ENCODE measurements at regions not wholly inside any gene's neighbourhood (a gene's known extent, or its start where the extent isn't known, plus 50 kb on each side); places are given as distances from the start of the nearest gene placed in this dataset.
"Not testable (repeated sequence)": the region's sequence is repeated elsewhere in the genome, so short reads cannot be mapped to it uniquely, and the experiment has no call there.

DNA sequence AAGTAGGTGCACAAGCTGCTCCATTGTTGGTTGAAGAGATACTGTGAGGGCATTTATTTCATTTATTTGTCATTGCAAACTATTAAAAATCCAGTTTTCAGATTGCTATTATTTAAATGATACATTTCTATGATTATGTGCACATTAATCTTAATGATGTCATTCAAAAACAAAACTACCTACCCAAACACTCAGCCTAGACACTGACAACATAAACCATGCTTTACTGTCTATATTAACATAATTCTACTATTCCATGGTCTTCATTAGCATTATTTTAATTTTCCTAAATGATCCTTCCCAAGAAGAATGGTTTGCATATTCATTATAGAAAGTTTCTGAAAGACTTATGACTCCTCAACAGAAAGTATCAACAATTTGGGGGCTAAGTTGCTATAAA lies 813.0 kb upstream of the SLITRK5 start:
- DNase-seq (ENCODE audit: low spot score), result no peak

DNA sequence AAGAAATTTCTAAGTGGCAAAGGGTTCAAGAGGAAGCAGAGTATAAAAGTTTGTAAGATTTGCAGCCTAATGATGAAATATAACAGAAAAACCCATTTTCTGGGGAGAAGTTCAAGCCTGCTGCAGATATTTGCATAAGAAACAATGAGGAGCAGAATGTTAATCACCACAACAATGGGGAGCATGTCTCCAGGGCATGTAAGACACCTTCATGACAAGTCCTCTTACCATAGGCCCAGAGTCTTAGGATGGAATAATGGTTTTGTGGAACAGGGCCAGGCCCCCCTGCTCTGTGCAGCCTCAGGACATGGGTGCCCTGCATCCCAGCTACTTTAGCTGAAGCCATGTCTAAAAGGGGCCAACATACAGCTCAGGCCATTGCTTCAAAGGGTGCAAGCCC lies 809.0 kb upstream of the SLITRK5 start:
- no peak for DNase-seq (ENCODE audit: low spot score)

DNA sequence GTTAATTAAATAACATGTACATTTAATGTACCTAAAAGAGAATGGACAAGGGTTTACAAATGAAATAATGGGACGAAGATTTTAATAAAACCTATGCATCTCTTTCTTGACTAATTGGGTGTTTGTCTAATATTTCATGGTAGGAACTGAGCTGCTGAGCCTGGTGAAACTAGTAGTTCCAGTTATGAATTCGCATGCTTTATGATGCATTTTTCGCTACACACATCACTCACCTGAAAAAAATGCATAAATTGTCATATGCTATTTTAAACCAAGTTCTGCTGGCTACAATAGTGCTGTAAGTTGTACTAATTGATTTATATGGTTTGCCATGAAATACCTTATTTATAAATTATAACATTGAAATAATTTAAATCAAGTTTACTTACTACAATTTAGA lies 806.8 kb upstream of the SLITRK5 start:
- no peak for DNase-seq (ENCODE audit: low spot score)

DNA sequence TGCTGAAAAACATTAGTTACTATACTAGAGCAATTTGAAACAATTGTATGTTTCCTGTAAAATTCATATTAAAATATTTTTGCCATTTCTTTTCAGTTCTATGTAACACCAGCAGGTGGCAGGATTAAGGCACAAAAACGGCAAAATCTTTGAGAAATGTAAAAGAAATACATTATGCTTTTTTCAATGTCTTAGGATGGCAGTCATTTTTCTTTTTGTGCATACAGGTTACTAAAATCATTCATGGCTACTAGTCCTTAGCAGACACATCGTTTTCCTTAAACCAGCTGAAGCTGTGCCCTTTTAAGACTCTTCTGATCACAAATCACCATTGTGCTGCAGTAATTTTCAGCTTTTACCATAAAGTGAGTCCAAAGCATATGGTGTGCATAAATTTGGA lies 800.7 kb upstream of the SLITRK5 start:
- DNase-seq (ENCODE audit: low spot score), result no peak

DNA sequence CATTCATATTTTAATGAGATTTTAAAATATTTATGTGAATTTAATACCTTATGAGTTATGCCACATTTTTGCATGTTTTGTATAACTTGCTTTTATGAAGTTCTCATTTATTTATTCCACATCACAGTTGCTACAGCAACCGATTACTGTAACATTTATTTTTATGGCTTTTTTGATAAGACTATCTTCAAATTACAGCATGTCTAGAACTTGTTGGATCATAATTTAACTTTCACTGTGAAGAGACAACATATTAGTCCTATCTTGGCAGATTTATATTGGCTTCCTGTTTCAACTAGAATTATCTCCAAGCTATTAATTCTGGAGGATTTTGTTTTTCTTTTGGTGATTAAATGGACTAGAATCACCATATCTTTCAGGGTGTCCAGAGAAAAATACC lies 793.7 kb upstream of the SLITRK5 start:
- no peak for DNase-seq (ENCODE audit: low spot score)

DNA sequence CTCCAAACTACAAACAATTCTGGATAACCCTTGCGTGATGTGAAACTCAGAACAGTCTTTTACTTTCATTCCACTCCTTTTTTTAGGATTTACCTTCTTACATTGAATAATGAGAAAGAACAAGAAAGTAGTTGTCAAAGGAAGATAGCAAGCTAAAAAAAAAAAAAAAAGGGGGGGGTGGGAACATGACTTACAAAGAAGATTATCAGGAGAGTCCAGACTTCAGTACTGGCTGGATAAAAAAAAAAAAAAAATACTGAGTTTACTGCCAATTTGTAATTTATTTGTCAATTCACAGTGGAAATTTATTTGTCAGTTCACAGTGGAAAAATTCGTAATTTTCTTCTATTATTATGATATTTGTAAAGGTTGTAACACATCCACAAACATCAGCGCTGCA lies 792.4 kb upstream of the SLITRK5 start:
- no peak for DNase-seq (ENCODE audit: low spot score)

DNA sequence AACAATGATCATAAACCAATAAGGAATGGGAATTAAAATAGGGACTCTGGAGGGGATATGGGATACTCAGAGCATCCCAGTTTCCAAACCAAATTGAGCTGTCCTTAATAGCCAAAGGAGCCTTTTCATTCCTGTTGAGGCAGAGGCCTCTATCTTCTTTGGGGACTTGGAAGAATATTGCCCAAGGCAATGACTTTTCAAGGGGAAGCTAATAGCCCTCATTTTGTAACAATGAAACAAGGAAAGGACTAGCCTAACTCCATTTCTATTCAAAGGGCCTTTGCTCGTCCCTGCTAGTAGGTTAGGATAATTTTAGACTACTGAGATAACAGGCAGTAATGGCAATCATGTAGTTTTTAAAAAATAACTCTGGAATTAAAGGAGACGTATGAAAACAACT lies 789.8 kb upstream of the SLITRK5 start:
- no peak for DNase-seq (ENCODE audit: low spot score)

DNA sequence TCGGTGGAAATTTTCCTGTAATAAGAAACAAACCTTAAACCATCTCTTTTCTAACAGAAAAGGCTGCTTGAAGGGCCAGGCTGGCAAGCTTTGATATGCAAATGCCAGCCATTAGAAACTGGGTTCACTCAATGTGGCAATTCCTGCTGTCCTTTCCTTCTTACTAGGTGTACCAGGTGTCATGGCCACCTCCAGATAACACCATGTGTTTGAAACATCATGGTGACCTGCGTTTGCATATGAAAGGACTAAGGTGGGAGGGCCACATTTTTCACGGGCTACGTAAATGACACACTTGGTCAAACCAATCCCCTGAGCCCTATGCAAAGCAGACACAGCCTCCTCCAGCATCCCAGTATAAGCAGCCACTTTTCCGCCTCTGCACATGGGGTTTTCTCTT lies 789.1 kb upstream of the SLITRK5 start:
- no peak for DNase-seq (ENCODE audit: low spot score)

DNA sequence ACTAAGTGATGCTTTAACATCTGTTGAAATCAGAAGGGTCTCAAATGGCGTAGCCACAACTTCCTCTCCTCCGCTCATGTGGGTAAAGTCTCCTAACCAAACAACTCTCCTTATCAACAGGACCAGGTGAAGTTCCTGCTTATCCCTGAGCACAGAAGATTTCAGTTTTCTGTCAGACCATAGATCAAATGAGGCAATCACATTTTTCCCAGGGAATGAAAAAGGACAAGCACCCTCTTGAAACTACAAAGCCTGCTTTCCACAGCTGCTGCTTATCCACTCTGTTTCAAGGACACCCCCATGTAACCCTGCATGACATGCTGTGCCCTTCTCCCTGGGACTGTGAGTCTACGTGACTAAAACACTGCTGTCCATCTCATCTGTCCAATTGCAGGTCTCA lies 788.3 kb upstream of the SLITRK5 start:
- DNase-seq (ENCODE audit: low spot score), result no peak

DNA sequence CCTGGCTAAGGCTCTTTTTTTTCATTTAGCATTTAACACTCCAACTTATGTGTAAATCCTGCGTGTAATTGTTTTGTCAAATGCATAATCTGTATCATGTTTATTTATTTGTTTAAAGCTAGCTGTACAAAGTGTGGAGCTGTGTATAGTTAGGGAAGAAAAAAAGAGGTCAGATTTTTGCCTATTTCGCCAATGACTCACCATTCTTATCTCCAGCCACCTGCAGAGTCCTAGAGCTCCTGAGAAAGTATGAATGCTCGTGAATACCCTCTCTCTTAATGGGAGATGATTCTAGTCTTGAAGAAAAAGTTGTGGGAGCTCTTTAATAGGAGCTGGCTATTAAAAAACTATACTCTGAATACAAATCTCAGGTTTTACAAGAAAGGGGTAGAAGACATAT lies 778.8 kb upstream of the SLITRK5 start:
- no peak for DNase-seq (ENCODE audit: low spot score)

DNA sequence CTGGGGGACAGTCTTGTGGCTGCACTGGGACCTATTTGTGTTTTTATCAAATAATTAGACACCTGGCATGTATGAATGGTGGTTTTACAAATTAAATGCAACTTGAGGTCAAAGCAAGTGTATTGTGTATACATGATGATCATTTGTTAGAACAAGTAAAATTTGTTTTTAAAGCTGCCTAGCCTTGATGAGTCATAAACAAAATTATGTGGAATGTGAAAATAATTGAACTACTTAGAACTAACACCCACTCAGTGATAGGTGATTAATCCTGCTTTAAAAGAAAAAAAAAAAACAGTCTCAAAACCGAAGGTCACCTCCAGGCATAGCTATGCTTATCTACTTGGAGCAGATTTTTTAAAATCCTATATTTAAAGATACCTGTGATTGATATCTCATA lies 770.3 kb upstream of the SLITRK5 start:
- no peak for DNase-seq (ENCODE audit: low spot score)

DNA sequence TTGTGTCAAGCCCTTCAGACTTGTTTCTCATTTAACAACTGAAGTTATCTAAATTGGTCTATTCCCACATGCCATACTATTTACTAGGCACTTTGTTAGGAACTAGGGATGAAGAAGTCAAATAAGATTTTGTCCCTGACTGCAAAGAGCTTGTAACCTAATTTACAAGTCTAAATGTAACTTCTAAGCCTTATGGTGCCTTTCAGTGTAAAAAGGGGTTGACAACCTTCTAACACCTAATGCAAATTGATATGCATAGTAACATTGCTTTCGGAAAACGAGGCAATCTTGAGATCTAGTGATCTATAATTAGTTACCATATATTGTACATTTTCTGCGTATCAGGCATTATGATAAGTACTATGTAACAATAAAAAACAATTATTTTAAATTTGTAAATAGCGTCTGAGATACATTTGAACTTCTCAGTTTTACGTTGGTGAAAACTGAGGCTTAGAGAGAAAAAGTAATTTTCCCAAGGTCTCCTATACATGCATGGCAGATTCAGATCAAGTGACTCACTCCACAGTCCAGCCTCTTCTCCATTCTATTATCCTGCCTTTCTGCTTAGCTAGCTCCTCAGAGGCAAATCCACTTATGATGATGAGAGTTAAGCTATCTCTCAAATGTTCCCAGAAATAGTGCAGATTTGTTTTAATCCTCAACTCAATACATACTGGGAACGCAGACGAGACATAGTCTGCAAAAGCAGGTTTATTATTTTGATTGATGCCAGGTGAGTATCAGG lies 764.9 kb upstream of the SLITRK5 start:
- no peak for DNase-seq (ENCODE audit: low spot score)

DNA sequence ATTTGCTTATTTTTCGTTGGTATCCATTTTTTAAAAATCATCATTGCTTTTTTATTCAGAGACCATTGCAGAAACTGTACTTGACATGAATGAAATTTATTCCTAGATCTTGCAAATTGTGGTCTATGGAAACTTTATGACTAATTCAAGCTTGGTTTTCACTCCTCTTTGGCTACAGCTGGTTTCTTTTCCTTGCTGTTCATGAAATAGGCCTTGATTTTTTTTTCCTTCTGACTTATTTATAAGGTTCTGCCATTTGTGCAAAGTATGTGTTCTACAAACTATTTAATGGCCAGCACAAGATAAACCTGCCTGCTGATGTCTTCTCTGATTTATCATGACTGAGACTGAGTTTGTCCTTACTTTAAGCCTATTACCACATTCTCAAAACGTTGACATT lies 764.0 kb upstream of the SLITRK5 start:
- DNase-seq (ENCODE audit: low spot score), result no peak

DNA sequence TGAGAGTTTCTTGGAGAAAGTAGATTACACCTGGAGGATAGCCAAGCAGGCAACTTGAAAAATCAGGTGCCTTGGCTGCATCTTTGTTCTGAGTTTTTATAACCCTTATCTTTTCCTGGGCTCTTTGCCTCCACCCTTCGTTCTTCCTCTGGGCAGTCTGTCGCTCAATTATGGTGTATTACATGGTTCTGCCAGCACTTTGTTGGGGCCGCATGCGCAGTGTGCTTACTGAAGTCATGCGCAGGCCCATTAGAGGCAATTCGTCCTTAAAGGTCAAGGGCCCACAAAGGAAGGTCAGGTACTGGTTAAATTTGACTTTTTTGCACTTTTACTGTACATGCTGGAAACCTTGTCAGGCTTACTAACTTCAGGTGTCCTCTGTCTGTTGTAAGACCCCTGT lies 761.9 kb upstream of the SLITRK5 start:
- DNase-seq (ENCODE audit: low spot score), result no peak

DNA sequence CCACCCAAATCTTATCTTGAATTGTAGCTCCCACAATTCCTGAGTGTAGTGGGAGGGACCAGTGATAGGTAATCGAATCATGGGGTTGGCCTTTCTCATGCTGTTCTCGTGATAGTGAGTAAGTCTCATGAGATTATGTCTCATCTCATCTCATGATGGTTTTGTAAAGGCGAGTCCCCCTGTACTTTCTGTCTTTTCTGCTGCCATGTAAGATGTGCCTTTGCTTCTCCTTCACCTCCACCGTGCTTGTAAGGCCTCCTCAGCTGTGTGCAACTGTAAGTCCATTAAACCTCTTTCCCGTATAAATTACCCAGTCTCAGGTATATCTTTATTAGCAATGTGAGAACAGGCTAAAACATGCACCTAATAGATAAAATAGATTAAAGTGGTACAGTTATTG lies 756.4 kb upstream of the SLITRK5 start:
- no peak for DNase-seq (ENCODE audit: low spot score)

DNA sequence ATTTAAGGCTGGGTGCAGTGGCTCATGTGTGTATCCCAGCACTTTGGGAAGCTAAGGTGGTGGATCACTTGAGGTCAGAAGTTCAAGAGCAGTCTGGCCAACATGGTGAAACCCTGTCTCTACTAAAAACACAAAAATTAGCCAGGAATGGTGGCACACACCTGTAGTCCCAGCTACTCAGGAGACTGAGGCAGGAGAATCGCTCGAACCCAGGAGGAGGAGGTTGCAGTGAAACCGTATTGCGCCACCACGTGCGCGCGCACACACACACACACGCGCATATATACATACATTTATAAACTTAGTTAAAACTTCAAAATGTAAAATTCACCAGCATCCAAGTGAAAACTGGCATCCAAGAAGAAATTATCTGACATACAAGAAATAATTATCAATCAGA lies 753.7 kb upstream of the SLITRK5 start:
- DNase-seq (ENCODE audit: low spot score), result not testable (repeated sequence)

DNA sequence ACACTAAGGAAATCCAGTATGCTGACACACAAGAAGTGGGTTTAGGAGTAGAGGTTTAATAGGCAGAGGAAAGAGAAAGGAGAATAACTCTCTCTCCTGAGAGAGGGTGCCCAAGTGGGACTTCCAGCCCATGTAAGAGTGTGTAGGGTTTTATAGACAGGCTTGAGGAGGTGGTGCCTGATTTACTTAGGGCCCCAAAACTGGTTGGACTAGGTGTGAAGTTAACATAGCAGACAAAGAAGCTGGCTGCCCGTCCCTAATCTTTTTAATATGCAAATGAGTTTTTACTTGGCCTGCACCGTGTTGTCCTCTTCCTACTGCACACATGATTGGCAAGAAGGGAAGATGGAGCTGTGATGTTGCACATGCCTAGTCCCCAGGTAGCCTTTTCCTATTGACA lies 752.5 kb upstream of the SLITRK5 start:
- DNase-seq (ENCODE audit: low spot score), result no peak

DNA sequence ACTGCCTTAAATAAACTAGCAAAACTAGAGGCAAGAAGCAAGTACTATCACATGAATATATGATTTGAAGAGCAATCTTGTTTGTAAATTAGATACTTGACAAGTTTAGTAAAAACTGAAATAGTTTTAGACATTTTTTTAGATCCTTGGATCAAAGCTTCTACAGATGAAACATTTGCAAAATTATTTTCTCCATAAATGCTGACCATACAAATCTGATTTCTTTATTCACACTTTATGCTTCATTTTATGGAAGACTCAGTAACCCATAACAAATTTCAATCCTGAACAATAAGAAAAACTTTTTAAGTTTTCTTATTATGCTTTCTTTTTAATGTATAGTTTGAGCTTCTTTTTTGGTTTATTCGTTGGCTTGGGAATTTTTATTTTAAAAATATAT lies 750.2 kb upstream of the SLITRK5 start:
- no peak for DNase-seq (ENCODE audit: low spot score)

DNA sequence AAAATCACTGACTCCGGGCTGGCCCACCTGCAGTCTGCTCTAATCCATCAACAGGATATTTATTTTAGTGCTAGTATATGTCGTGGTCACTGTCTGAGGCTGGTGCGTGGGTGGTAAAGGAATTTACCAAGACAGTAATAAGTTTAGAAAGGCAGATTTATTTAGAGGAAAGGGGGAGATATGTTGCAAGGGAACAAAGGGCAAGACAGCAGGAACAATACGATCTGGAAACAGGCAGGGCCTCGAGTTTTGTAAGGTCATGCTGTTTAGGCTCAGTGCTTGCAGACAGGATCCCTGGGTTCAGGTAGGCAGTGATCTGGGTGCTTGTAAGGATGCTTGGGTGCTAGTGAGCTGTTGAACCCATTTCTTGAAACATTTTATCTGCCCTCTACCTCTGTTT lies 748.2 kb upstream of the SLITRK5 start:
- DNase-seq (ENCODE audit: low spot score), result no peak

DNA sequence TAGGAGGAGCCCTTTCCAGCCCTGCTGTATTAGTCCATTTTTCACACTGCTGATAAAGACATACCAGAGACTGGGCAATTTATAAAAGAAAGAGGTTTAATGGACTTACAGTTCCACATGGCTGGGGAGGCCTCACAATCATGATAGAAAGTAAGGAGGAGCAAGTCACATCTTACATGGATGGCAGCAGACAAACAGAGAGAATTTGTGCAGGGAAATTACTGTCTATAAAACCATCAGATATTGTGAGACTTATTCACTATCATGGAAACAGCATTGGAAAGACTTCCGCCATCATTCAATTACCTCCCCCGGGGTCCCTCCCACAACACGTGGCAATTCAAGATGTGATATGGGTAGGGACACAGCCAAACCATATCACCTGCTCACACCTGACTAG lies 744.3 kb upstream of the SLITRK5 start:
- not testable (repeated sequence) for DNase-seq (ENCODE audit: low spot score)

DNA sequence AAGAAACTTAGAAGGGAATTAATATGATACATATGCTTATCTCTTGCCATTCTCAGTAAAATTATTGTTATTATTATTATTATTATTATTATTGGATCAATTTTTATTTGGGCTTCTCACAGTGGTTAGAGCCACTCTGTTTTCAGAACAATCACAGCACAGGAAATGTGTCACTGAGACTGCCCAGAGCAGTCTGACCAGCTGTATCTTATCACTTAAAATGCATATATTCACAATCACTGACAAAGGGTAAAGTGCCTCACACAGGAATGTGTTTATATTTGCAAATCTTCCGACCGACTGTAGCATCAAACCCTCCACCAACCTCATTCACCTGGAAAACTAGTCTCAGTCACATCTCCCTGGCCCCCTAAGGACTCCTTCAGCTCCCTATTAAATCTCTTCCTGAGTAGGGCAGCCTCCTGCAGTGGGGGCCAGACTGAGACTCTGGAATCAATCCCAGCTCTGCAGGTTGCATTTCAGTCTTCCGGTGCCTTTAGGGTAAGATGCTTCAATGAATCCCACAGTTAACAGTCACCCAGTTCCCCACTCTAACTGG lies 738.3 kb upstream of the SLITRK5 start:
- DNase-seq (ENCODE audit: low spot score), result no peak

DNA sequence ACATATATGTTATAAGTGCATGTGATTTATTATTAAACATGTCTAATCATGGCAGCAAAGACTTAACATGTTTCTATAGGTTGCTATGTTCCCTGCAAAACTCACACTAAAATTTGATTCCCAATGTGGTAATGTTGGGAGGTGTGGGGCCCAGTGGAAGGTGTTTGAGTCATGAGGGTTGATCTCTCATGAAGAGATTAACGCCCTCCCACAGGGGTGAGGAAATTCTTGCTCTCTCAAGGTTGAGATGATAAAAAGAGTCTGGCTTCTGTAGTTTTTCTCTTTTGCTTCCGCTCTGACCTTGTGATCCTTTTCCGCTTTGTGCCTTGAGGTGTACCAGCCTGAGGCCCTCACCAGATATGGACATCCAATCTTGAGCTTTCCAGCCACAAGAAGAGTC lies 737.5 kb upstream of the SLITRK5 start:
- no peak for DNase-seq (ENCODE audit: low spot score)

DNA sequence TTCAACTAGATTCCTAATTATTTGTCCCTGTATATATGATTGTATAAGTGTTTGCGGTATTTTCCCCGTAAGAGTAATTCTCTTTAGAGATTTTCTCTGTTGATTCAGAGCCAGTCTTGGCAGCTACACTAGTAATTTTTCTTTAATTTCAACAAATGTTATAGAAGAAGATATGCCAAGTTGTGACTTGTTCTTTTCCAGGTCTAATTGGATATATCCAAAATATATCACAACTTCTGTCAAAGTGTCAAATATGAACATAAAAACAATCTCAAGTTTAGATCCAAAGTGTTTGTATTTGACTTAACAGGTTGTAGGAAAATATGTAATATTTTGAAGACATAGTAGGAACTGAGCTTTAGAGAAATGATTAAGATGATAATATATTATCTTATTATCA lies 733.9 kb upstream of the SLITRK5 start:
- no peak for DNase-seq (ENCODE audit: low spot score)

DNA sequence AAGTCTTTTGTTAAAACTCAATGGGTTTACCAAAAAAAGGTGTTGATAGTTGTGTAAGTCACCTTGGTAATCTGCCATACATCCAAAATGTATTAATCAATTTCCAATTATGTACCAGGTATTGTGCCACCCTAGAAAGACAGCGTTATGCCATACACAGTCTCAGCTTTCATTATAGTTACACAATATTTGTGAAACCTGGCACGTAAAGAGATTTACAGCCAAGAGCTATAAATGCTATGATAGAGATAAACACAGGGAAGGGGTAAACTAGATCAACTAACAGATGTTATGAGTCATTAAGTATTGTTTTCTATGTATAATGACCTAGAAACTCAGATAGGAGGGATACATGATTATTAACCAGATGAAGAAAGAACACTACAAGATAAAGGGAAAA lies 725.6 kb upstream of the SLITRK5 start:
- DNase-seq (ENCODE audit: low spot score), result no peak

Data from AG08395 (cell line).